Upper lobe of left lung (tissue), 6 donors: ENCODE measurements at regions not wholly inside any gene's neighbourhood (a gene's known extent, or its start where the extent isn't known, plus 50 kb on each side); places are given as distances from the start of the nearest gene placed in this dataset.

Experiments used
- ATAC-seq, 2 donors: fragments of 200-7000 bp; cut with Tn5 transposase; one replicate each; pipeline ENCODE4 v1.9.1; 2022; ENCODE audit warnings: mild to moderate bottlenecking in 2 of 2, moderate library complexity in 2 of 2; ENCODE audit not compliant: low FRiP score in 2 of 2
- DNase-seq, 2 donors: peaks; one replicate each; pipeline ENCODE4 v3.0.0-alpha.2; 2019 to 2020
- H3K27ac ChIP-seq, 4 donors: fragments of 200-600 bp; sonication (generic); one replicate each; pipeline ENCODE4 v1.5.1; 2016 to 2019
- H3K27me3 ChIP-seq, 4 donors: fragments of 200-600 bp; sonication (generic); one replicate each; pipeline ENCODE4 v1.5.1; 2017 to 2019
- H3K36me3 ChIP-seq, 4 donors: fragments of 200-600 bp; sonication (generic); one replicate each; pipeline ENCODE4 v1.5.1; 2016 to 2019
- H3K4me1 ChIP-seq, 4 donors: fragments of 200-600 bp; sonication (generic); one replicate each; pipeline ENCODE4 v1.5.1; 2018 to 2019
- H3K4me3 ChIP-seq, 4 donors: fragments of 200-600 bp; sonication (generic); one replicate each; pipeline ENCODE4 v1.5.1; 2017 to 2019; ENCODE audit warnings: mild to moderate bottlenecking in 2 of 4, moderate library complexity in 1 of 4
- H3K9me3 ChIP-seq, 4 donors: fragments of 200-600 bp; sonication (generic); one replicate each; pipeline ENCODE4 v1.5.1; 2018 to 2019
- EP300 ChIP-seq, 4 donors: sonication (generic); formaldehyde crosslinking; IDR thresholded peaks; one replicate each; pipeline ENCODE4 v1.5.1; 2017; ENCODE audit warnings: antibody characterized with exemption in 4 of 4, control low read depth in 2 of 4
- POLR2A ChIP-seq, 4 donors: fragments of 450-650 bp; IDR thresholded peaks; one replicate each; pipeline ENCODE4 v1.5.1; 2016 to 2017; ENCODE audit warnings: antibody characterized with exemption in 4 of 4, mild to moderate bottlenecking in 2 of 4
- POLR2AphosphoS5 ChIP-seq, 2 donors: sonication (generic); formaldehyde crosslinking; IDR thresholded peaks; one replicate each; pipeline ENCODE4 v1.5.1; 2017; ENCODE audit warnings: antibody characterized with exemption in 2 of 2
- WGBS, 2 donors: methylation state at CpG; one replicate each; pipeline ENCODE4 v1.1.5; 2017 to 2018; 5-methylcytosine and 5-hydroxymethylcytosine counted together
- TF ChIP-seq, protein P1 (sequence below), 6 experiments: fragments of 450-650 bp in 4 of 6; fragments of 200-600 bp in 2 of 6; sonication (generic) in 2 of 6; IDR thresholded peaks; one replicate each; pipeline ENCODE4 v1.5.1; 2016 to 2019; ENCODE audit warnings: antibody characterized with exemption in 6 of 6
- donor health status: DM: no; HTN: no; CAD: no; lungs with moderate emphysema.
- donor health status: DM: no; HTN: yes; CAD: no; lungs with severe emphysema.

DNA sequence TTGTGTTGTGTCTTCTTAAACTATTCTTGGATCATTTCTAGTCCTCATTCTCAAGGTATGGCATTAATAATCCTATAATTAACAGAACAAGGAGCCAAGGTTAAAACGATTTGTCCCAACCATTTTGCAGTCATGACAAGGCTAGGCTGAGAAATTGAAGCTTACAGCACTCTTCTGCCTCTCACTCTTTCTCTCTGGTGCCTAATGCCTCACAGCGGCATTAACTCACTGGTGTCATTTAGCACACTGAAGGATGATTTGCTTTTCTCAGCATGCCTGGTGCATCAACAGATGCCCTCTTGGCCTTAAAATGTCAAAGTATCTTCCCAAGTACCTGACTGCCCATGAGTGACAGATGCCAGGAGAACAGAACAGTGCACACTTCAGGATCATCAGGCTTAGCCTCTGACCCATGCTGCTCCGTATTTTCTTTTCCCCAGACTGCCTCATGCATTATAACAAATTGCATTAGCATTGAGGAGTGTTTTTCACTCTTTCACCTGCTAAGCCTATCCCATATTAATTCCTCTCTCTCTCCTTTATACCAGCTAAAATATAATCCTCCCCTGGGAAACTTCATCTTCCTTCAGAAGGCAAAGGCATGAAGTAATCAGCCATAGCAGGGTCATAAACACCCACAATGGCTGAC lies 61.1 kb upstream of the SV2C start:
- no peak for ATAC-seq
- WGBS, 2 donors = 66 to 73% methylated on average over 3 of the region's 3 CpGs
- Histone ChIP-seq H3K4me3 (no peak overlapping the region), H3K4me1 (no peaks in the 10 kb centered on the region), H3K27me3 (no peaks in the 10 kb centered on the region), H3K27ac (no peak overlapping the region), H3K9me3 (no peaks in the 10 kb centered on the region), H3K36me3 (no peaks in the 10 kb centered on the region)
- TF ChIP-seq EP300 (IDR thresholded peaks at IDR 0.05) (no peak), POLR2AphosphoS5 (IDR thresholded peaks at IDR 0.05) (no peak), POLR2A (IDR thresholded peaks at IDR 0.05) (no peak)
- TF ChIP-seq, protein P1, sequence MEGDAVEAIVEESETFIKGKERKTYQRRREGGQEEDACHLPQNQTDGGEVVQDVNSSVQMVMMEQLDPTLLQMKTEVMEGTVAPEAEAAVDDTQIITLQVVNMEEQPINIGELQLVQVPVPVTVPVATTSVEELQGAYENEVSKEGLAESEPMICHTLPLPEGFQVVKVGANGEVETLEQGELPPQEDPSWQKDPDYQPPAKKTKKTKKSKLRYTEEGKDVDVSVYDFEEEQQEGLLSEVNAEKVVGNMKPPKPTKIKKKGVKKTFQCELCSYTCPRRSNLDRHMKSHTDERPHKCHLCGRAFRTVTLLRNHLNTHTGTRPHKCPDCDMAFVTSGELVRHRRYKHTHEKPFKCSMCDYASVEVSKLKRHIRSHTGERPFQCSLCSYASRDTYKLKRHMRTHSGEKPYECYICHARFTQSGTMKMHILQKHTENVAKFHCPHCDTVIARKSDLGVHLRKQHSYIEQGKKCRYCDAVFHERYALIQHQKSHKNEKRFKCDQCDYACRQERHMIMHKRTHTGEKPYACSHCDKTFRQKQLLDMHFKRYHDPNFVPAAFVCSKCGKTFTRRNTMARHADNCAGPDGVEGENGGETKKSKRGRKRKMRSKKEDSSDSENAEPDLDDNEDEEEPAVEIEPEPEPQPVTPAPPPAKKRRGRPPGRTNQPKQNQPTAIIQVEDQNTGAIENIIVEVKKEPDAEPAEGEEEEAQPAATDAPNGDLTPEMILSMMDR (IDR thresholded peaks at IDR 0.05) = no peak
- DNase-seq = no peak

DNA sequence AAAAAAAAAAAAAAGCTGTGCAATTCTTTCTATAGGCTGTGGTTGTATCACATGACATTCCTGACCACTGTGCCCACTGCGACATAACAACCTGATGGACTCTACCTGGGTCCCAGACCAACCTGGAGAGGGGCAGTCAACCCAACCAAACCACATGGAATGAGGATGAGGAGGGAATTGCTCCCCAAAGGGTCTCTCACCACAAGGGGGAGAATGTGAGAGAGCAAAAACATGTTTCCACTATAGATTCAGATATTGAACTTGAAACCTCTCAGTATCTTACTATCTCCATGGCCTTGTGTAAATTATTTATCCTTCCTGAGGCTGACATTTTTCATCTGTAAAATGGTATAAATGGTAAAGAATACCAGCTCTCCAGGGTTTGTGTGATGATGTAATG lies 66.9 kb upstream of the SV2C start:
- TF ChIP-seq POLR2AphosphoS5 (IDR thresholded peaks at IDR 0.05) = no peak
- TF ChIP-seq, protein P1 (IDR thresholded peaks at IDR 0.05) = no peak
- no peak for TF ChIP-seq EP300 (IDR thresholded peaks at IDR 0.05)
- no peak for TF ChIP-seq POLR2A (IDR thresholded peaks at IDR 0.05)
- no peak overlapping the region for H3K4me3 ChIP-seq
- H3K9me3 ChIP-seq = peaks cover 0 to 4% (median 0%) of the 10 kb centered on the region in 4 donors
- no peaks in the 10 kb centered on the region for H3K27me3 ChIP-seq
- no peak overlapping the region for H3K27ac ChIP-seq
- WGBS, 2 donors = 90 to 93% methylated on average over 1 of the region's 1 CpG
- DNase-seq = no peak
- H3K4me1 ChIP-seq = no peaks in the 10 kb centered on the region
- no peak for ATAC-seq
- no peaks in the 10 kb centered on the region for H3K36me3 ChIP-seq

DNA sequence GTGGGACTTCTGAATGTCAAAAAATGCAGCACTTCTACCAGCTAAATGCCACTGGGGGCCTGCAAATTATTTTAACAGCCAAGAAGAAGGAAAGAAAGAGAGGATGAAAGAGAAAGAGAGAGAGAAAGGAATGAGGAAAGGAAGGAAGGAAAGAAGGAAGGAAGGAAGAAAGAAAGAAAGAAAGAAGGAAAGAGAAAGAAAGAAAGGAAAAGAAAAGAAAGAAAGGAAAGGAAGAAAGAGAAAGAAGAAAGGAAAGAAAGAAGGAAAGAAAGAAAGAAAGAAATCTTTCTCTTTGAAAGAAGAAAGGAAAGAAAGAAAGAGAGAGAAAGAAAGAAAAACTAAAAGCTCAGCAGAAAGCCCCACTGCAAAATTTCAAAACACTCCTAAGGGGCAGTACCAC lies 69.2 kb upstream of the SV2C start:
- ATAC-seq (no peak), DNase-seq (no peak)
- no peak overlapping the region for H3K4me3 ChIP-seq
- peaks cover 0 to 4% (median 0%) of the 10 kb centered on the region in 4 donors for H3K9me3 ChIP-seq
- TF ChIP-seq EP300 (IDR thresholded peaks at IDR 0.05) (no peak), POLR2A (IDR thresholded peaks at IDR 0.05) (no peak)
- no peak overlapping the region for H3K27ac ChIP-seq
- no peaks in the 10 kb centered on the region for H3K27me3 ChIP-seq
- H3K4me1 ChIP-seq = no peaks in the 10 kb centered on the region
- no peaks in the 10 kb centered on the region for H3K36me3 ChIP-seq

DNA sequence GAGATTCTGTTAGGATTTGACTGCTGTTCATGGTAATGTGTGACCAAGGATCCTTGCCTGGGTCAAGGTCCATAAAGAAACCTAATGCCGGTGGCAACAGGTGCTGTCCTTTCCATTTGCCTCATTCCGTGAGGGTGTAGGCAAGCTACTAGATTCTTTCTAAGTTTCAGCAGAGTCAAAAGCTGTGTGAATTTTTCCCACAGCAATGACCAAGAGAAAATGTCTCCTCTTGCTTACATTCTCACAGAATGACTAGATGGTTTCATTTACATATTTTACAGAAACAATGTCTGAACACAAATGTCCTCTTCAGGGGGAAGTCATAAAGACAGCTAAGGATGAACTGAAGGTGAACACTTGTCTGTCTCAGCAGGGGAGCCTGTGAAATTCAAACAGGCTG lies 75.3 kb upstream of the SV2C start:
- Histone ChIP-seq H3K36me3 (no peaks in the 10 kb centered on the region), H3K4me1 (no peaks in the 10 kb centered on the region), H3K9me3 (peaks cover 0 to 4% (median 0%) of the 10 kb centered on the region in 4 donors), H3K27ac (no peak overlapping the region), H3K27me3 (no peaks in the 10 kb centered on the region), H3K4me3 (no peak overlapping the region)
- TF ChIP-seq, protein P1 (IDR thresholded peaks at IDR 0.05) = no peak
- TF ChIP-seq POLR2A (IDR thresholded peaks at IDR 0.05) = no peak
- no peak for TF ChIP-seq POLR2AphosphoS5 (IDR thresholded peaks at IDR 0.05)
- WGBS, 2 donors = 92 to 93% methylated on average over 2 of the region's 2 CpGs
- no peak for DNase-seq
- no peak for ATAC-seq

DNA sequence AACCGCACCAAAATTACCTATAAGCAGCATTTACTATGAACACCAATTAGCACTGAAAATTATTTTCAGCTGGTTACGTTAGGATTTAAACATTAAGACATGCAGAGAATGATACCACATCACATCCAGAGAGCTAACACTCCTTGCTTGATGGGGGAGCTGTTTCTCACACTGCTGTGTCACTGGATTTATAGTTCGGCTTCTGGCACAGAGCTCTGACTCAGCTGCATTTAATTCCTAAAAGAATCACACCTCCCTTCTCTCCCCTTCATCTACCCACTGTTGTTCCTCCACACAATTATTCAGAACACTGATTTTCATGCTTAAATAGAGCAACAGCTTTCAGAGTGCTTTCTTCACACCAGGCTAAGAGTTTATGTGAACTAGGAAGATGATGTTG lies 82.6 kb upstream of the SV2C start:
- TF ChIP-seq POLR2A (IDR thresholded peaks at IDR 0.05) = no peak
- TF ChIP-seq, protein P1 (IDR thresholded peaks at IDR 0.05) = no peak
- TF ChIP-seq POLR2AphosphoS5 (IDR thresholded peaks at IDR 0.05) = no peak
- no peak for TF ChIP-seq EP300 (IDR thresholded peaks at IDR 0.05)
- Histone ChIP-seq H3K27ac (no peak overlapping the region), H3K4me3 (no peak overlapping the region), H3K27me3 (no peaks in the 10 kb centered on the region), H3K9me3 (no peaks in the 10 kb centered on the region), H3K4me1 (no peaks in the 10 kb centered on the region), H3K36me3 (no peaks in the 10 kb centered on the region)
- 88 to 90% methylated on average over 3 of the region's 3 CpGs for WGBS, 2 donors
- ATAC-seq = no peak
- DNase-seq = no peak
